Vagina (tissue), 2 donors: ENCODE measurements at regions not wholly inside any gene's neighbourhood (a gene's known extent, or its start where the extent isn't known, plus 50 kb on each side); places are given as distances from the start of the nearest gene placed in this dataset.

Experiments used
- CTCF ChIP-seq, 3 experiments: fragments of 450-650 bp in 2 of 3; fragments of 200-600 bp in 1 of 3; sonication (generic) in 1 of 3; IDR thresholded peaks; one replicate each; pipeline ENCODE4 v1.5.1; 2017 to 2019; ENCODE audit warnings: antibody characterized with exemption in 3 of 3, mild to moderate bottlenecking in 2 of 3, moderate library complexity in 2 of 3
- POLR2A ChIP-seq, 2 donors: fragments of 450-650 bp; IDR thresholded peaks; one replicate each; pipeline ENCODE4 v1.6.1; 2017; ENCODE audit warnings: antibody characterized with exemption in 2 of 2, mild to moderate bottlenecking in 2 of 2, moderate library complexity in 2 of 2

- no peak for TF ChIP-seq CTCF (IDR thresholded peaks at IDR 0.05)
- TF ChIP-seq POLR2A (IDR thresholded peaks at IDR 0.05): no peak
Observed at GRCh38 chr1:100627936-100628335, 90.0 kb downstream of the GPR88 start.
